ENCODE measurements at regions not wholly inside any gene's neighbourhood (a gene's known extent, or its start where the extent isn't known, plus 50 kb on each side); places are given as distances from the start of the nearest gene placed in this dataset.

GRCh38 chr14:87873741-87874140 is 119.2 kb downstream of the GALC start:
- TF ChIP-seq EP300 (IDR thresholded peaks at IDR 0.05) = no peak
- TF ChIP-seq POLR2A (IDR thresholded peaks at IDR 0.05; ENCODE audit: low read depth) = no peak
